GM18907 (cell line): ENCODE measurements at regions not wholly inside any gene's neighbourhood (a gene's known extent, or its start where the extent isn't known, plus 50 kb on each side); places are given as distances from the start of the nearest gene placed in this dataset.
"Not testable (repeated sequence)": the region's sequence is repeated elsewhere in the genome, so short reads cannot be mapped to it uniquely, and the experiment has no call there.

Source experiments
- ATAC-seq: cut with Tn5 transposase; IDR thresholded peaks from one replicate; pipeline ENCODE4 v1.9.1; 2021; ENCODE audit warnings: mild to moderate bottlenecking, moderate library complexity; ENCODE audit not compliant: unreplicated experiment

GRCh38 chr7:10521306-10521705, 452.4 kb upstream of the PHF14 start:
- ATAC-seq = no peak

- not testable (repeated sequence) for ATAC-seq
These were observed 440.2 kb upstream of the PHF14 start for GRCh38 chr7:10533429-10533828.

DNA sequence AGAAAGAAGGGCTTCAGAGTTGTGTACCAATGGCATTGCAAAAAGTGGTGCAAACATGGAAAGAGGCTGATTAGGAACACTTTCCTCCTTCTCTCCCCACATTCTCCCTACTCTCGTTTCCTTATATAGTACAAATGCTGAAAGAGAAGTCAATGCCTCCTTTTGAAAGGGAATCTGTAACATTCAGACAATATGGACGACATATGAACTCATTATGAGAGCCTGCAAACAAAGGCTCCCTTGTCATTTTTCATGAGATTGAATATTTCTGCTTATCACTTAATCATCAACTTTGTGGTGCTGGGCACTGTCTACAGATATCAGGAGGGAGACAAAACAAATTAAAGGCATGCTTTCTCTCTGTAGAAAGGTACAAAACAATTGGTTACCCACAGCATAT, 437.1 kb upstream of the PHF14 start:
- ATAC-seq = no peak

DNA sequence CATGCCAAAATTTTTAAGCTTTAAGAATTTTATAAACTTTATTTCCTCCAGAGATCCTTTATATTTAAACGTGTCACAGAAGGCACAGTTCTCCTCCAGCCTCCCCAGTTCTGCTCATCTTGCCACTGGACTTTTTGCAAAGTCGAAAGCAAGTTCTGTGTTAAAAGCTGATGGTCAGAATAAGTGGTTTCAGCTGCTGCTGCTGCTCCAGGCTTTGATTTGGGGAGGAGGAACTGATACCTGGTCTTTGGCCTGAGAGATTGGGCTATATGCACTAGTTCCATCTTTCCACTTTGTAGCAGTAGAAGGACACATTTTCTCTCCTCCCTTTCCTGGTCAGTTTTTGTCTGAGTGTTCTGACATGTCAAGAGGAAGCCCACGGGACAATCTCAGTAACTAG, 435.9 kb upstream of the PHF14 start:
- no peak for ATAC-seq

DNA sequence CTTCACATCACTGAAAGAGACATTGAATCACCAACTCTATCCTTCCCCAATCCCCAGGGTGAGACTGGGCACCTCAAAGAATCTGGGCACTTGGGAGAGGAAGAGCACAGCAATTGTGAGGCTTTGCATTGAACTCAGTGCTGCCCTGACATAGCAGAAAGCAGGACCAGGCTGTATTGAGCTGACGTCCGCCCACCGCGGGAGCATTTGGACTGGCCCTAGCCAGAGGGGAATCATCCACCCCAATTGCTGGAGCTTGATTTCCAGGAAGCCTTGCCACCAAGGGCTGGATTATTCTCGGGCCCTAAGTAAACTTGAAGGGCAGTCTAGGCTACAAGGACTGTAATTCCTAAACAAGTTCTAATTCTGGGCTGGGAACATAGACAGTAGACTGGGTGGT, 416.3 kb upstream of the PHF14 start:
- no peak for ATAC-seq

GRCh38 chr7:10560497-10560896, 413.2 kb upstream of the PHF14 start:
- ATAC-seq = no peak

DNA sequence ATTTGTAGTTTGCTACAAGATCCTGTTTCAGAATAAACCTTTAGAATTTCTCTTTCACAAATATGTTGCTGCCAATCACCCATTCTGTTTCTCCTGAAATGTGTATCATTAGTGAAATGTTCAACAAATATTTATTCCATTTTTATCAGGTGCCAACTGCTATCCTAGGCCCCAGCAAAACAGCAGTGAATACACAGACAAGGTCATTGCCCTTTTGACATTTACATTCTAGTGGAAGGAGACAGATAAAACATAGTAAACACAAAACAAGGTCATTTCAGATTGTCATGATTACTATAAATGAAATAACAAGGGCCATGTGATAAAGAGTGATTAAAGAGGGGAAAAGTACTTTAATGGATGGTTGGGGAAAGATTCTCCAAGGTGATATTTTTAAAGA, 404.8 kb upstream of the PHF14 start:
- ATAC-seq = no peak

DNA sequence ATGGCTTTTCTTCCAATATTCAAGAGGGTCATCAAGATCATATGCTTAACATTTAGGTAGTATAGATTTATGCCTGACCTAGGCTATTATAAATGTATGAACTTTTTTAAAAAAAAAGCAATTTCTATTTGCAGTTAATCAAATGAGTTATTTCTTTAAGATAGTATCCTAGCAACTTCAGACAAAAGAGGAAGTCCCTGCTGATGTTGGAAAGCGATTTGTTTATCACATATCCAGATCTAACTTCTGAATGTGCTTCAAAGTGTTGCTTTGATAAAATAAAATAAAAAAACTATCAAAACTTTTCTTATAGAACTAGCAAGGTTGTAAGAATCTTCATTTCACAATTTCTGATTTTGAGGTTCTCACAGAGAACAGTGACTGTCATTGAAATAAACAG, 401.9 kb upstream of the PHF14 start:
- no peak for ATAC-seq

DNA sequence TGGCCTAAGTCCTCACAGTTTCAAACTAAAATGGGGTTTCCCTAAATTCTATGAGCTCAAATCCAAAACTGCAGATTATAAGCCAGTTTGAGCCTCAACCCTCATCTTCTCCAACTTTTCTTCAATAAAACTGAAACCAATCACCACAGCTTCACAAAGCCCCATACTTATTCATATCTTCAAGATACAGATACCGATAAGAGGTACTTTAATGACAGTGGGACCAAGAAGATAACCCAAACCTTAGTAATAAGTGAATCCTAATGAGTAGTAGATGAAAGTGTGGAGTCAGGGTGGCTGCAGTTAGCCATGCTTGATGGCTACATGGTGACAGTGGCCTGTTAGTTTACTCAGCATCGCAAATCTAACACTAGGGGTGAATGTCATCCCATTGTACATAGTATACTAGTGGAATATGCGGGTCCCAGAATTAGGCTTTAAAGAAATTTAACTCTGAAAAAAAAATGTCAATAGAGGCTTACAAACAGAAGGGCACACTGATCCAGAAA, 395.8 kb upstream of the PHF14 start:
- no peak for ATAC-seq

- ATAC-seq = no peak
These were observed 394.1 kb upstream of the PHF14 start for GRCh38 chr7:10579561-10579960.

- ATAC-seq = no peak
These were observed 388.8 kb upstream of the PHF14 start for GRCh38 chr7:10584886-10585285.

- no peak for ATAC-seq
These were observed 385.6 kb upstream of the PHF14 start for GRCh38 chr7:10588084-10588483.

- no peak for ATAC-seq
These were observed 381.1 kb upstream of the PHF14 start for GRCh38 chr7:10592604-10593003.

GRCh38 chr7:10593080-10593479, 380.6 kb upstream of the PHF14 start:
- no peak for ATAC-seq

DNA sequence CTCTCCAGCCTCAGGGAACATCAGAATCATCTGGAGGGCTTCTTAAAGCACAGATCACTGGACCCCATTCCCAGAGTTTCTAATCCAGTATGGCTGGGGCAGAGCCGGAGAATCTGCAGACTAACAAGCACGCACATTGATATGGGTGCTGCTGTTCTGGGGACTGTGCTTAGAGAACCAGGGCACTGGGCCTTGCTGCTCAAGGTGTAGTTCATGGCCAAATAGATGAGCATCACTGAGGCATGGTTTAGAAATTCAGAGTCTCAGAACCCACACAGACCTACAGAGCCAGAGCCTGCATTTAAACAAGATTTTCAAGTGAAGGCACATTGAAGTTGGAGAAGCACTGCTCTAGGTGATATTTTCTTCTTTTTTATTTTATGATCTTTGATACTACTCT, 376.8 kb upstream of the PHF14 start:
- no peak for ATAC-seq

GRCh38 chr7:10604128-10604527, 369.5 kb upstream of the PHF14 start:
- ATAC-seq = no peak

GRCh38 chr7:10612950-10613349, 360.7 kb upstream of the PHF14 start:
- ATAC-seq = no peak

GRCh38 chr7:10618953-10619352, 354.7 kb upstream of the PHF14 start:
- no peak for ATAC-seq

DNA sequence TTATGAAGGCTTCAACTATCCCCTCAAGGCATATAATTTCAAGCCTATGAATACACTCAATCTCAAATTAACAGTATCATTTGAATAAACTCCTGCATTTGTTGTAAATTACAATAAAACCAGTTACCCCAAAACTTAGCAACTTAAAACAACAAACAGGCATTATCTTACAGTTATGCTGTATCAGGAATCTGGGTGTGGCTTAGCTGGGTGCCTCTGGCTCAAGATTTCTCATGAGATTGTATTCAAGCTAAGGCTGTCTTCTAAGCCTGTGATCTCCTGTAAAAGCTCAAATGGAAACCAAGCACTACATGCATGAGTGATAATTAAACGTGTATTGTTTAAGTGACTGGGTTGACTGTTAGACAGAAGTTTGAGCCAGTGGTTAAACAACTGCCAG, 341.0 kb upstream of the PHF14 start:
- no peak for ATAC-seq

- no peak for ATAC-seq
These were observed 339.4 kb upstream of the PHF14 start for GRCh38 chr7:10634239-10634638.

DNA sequence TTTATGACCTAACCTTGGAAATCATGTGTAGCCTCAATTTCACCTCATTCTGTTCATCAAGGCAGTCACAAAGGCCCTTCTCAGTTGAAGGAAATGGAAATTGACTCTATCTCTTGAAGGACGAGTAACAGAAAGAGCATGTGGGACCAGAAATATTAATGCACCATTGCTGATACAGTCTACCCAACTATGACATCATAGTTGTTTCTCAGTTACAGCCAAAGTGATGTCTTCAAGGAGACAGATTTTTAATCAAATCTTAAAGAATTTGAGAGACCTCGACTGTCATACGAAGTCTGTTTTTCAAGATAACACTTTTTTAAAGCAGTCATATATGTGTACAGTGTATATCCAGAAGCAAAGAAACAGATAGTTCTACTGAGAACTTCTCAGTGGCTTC, 335.7 kb upstream of the PHF14 start:
- no peak for ATAC-seq

GRCh38 chr7:10643545-10643944, 330.1 kb upstream of the PHF14 start:
- no peak for ATAC-seq

- no peak for ATAC-seq
These were observed 328.8 kb upstream of the PHF14 start for GRCh38 chr7:10644849-10645248.

- no peak for ATAC-seq
These were observed 327.5 kb upstream of the PHF14 start for GRCh38 chr7:10646194-10646593.
